Activated naive CD4-positive, alpha-beta T cell treated with anti-CD3 and anti-CD28 coated beads, Interleukin-2, amount 50 U/mL, for 24 hours (primary cell): ENCODE measurements at regions not wholly inside any gene's neighbourhood (a gene's known extent, or its start where the extent isn't known, plus 50 kb on each side); places are given as distances from the start of the nearest gene placed in this dataset.
"Not testable (repeated sequence)": the region's sequence is repeated elsewhere in the genome, so short reads cannot be mapped to it uniquely, and the experiment has no call there.

ENCODE experiments used
- H3K27ac Mint-ChIP-seq: one replicate; pipeline ENCODE4 v1.8.0; 2021; ENCODE audit warnings: mild to moderate bottlenecking, mixed read lengths
- H3K27me3 Mint-ChIP-seq: one replicate; pipeline ENCODE4 v1.8.0; 2021; ENCODE audit warnings: mixed read lengths
- H3K36me3 Mint-ChIP-seq: one replicate; pipeline ENCODE4 v1.8.0; 2021; ENCODE audit warnings: mixed read lengths
- H3K4me1 Mint-ChIP-seq: one replicate; pipeline ENCODE4 v1.8.0; 2021; ENCODE audit warnings: mixed read lengths
- H3K4me3 Mint-ChIP-seq: one replicate; pipeline ENCODE4 v1.8.0; 2021; ENCODE audit warnings: mild to moderate bottlenecking, mixed read lengths
- H3K9me3 Mint-ChIP-seq: one replicate; pipeline ENCODE4 v1.8.0; 2021; ENCODE audit warnings: mixed read lengths

DNA sequence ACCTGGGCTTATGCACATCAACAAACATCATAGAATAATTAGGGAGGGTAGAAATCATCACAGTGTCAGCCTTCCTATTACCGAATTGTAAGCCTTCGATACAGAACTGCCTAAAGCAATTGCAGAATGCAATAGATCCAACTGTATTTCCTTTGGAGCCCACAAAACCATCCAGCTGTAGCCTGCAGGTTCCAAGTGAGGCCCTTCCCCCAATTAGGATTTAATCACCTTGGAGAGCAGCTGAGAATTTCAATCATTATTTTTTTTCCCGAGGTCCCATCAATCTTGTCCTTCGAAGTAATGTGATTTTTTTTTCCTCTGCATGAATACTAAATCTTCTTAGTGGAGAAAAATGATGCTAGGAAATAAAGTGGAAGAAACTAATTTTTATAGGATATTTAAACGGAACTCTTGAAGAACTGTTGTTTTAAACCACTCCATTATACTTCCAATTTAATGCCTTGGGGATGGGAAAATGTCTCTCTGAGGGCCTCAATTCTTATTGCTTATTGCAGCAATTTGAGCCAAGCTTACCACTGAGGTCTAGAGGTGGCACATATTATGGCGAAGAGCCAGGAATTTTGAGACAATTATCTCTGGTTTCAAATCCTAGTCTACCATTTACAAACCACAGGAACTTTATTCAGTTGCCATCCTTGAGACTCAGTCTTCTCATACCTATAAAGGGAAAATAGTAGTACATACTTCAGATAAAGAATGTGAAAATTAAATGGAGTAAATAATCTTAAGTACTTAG lies 953.4 kb upstream of the IGFBP7 start:
- Mint-ChIP-seq H3K4me1 (no peaks in the 10 kb centered on the region), H3K27ac (no peak overlapping the region), H3K4me3 (no peak overlapping the region), H3K27me3 (no peaks in the 10 kb centered on the region), H3K36me3 (no peaks in the 10 kb centered on the region), H3K9me3 (no peaks in the 10 kb centered on the region)

DNA sequence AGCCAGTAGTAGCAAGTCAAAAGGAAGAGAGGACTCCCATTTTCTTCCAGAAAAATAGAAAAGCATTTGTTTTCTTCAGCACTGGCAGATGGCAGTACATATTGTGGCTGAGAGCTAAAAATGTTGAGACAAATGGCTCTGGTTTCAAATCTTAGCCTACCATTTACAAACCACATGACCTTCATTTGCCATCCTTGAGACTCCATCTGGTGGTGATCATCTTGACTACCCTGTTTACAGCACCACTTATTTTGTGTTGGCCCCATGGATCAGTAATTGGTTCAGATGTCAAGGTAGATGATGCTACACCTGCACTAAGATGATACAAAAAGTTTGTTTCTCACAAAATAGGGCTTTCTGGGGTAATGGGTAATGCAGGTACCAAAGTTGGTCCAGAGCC lies 951.8 kb upstream of the IGFBP7 start:
- Mint-ChIP-seq H3K4me1 (no peaks in the 10 kb centered on the region), H3K4me3 (no peak overlapping the region), H3K27me3 (no peaks in the 10 kb centered on the region), H3K36me3 (no peaks in the 10 kb centered on the region), H3K27ac (no peak overlapping the region), H3K9me3 (no peaks in the 10 kb centered on the region)

DNA sequence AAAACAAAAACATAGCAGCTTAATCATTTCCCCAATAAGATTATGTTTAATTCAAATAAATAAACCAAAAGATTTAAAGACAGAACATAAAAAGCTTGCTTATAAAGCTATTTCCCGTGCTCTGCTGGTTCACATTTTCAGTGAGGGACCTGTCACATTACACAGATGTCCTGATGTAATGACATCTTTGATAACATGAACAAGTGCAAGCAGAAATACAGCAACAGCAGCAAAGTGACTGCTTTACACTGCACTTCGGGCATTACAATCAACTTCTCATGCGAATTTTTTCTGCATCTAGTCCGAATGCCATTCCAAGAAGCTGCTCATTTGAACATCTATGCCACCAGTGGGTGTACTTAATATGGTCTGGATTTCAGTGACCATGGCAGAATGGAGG lies 940.3 kb upstream of the IGFBP7 start:
- Mint-ChIP-seq H3K27me3 (no peaks in the 10 kb centered on the region), H3K4me1 (no peaks in the 10 kb centered on the region), H3K27ac (no peak overlapping the region), H3K4me3 (no peak overlapping the region), H3K36me3 (no peaks in the 10 kb centered on the region), H3K9me3 (no peaks in the 10 kb centered on the region)

DNA sequence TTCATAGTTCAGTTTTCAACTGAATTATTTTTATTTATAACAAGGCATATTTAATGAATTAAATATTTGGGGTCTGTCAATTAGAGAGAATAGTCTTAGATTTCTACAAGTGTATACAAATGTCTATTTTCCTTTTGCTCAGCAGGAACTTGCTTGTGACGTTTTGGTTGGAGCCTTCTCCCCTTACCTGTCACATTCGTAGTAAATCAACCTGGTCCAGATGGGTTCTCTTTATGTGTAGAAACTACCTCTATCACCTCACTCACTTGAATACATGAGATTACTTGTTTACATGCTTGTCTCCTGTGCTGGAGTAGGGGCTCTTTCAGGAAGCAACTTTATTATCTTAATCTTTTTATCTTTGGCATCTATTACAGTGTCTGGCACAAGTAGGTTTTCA lies 938.3 kb upstream of the IGFBP7 start:
- no peak overlapping the region for H3K4me3 Mint-ChIP-seq
- peaks cover 6% of the 10 kb centered on the region for H3K9me3 Mint-ChIP-seq
- no peaks in the 10 kb centered on the region for H3K36me3 Mint-ChIP-seq
- no peaks in the 10 kb centered on the region for H3K27me3 Mint-ChIP-seq
- H3K4me1 Mint-ChIP-seq = no peaks in the 10 kb centered on the region
- H3K27ac Mint-ChIP-seq = no peak overlapping the region

DNA sequence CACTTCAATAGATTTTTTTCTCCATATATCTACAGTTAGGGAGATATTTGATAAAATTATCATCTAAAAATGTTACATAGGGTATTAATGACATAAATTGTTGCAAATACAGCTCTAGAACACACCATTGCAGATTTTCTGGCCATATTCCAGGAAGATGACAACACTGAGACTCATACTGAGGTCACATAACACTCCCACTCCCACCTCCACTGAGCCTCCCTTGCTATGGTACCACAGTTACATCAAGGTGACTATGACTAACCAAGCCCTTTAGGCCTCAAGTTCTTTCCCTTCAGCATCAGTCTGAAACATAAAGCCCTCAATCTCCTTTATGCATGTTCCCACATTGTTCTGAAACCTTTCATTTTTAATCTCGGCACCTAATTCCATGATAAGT lies 932.0 kb upstream of the IGFBP7 start:
- no peaks in the 10 kb centered on the region for H3K27me3 Mint-ChIP-seq
- no peaks in the 10 kb centered on the region for H3K4me1 Mint-ChIP-seq
- H3K36me3 Mint-ChIP-seq = no peaks in the 10 kb centered on the region
- H3K27ac Mint-ChIP-seq = no peak overlapping the region
- peaks cover 16% of the 10 kb centered on the region for H3K9me3 Mint-ChIP-seq
- H3K4me3 Mint-ChIP-seq = no peak overlapping the region

DNA sequence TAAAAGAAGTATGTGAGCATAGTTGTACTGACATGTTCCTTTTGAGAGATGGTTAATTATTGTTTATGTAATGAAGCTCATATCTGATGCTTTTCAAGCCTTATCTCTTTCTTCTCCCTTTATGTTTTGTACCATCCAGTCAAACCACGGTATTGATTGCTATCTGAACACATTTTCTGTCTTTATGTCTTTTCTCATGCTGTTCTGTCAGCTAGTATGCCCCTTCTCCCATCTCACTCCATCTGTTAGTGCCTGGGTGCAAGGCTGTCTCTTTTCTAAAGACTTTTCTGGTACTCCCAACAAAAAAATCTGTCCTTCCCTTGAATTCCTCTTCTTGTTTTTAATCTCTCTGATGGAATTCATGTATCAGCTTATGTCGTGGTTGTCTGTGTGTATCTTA lies 883.8 kb upstream of the IGFBP7 start:
- Mint-ChIP-seq H3K27me3 (no peaks in the 10 kb centered on the region), H3K4me1 (no peaks in the 10 kb centered on the region), H3K27ac (no peak overlapping the region), H3K36me3 (no peaks in the 10 kb centered on the region), H3K4me3 (no peak overlapping the region), H3K9me3 (no peaks in the 10 kb centered on the region)

DNA sequence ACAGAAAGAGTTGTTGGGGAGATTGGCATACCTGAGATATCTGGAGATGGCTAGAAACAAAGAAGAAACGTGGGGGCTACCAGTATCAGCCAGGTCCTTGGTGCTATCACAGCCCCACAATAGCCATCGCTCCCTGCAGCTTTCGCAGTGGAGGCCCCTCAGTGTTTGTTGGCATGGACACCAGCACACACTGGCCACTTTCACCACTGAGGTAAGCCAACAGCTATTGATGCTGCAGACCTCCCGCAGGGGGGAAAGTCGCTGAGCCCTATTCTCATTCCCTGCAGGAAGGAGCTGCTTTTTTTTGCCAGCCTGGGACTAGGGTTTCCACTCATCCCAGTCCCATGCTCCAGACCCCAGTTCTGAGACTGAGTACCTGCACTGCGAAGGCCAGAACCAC lies 879.2 kb upstream of the IGFBP7 start:
- Mint-ChIP-seq H3K36me3 (no peaks in the 10 kb centered on the region), H3K4me1 (no peaks in the 10 kb centered on the region), H3K27ac (no peak overlapping the region), H3K27me3 (no peaks in the 10 kb centered on the region), H3K9me3 (no peaks in the 10 kb centered on the region), H3K4me3 (no peak overlapping the region)

DNA sequence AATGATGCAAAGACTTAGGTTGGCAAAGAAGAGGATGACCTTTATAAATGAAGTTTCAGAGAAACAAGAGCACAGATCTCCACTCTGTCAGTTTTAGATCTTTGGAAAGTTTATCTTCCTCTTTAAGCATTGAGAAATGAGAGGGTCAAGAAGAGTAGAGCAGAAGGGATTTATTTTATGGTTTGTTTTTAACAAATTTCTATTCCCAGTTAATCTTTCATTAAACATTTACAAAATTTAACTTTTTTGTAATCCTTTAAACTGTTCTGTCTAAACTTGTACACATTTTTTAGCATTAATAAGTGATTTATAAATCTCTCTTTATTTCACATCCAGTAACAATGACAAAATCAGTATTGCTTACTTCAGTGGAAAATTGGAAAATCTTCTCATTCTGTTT lies 875.0 kb upstream of the IGFBP7 start:
- Mint-ChIP-seq H3K4me3 (no peak overlapping the region), H3K36me3 (no peaks in the 10 kb centered on the region), H3K4me1 (no peaks in the 10 kb centered on the region), H3K27ac (no peak overlapping the region), H3K27me3 (no peaks in the 10 kb centered on the region), H3K9me3 (no peaks in the 10 kb centered on the region)

DNA sequence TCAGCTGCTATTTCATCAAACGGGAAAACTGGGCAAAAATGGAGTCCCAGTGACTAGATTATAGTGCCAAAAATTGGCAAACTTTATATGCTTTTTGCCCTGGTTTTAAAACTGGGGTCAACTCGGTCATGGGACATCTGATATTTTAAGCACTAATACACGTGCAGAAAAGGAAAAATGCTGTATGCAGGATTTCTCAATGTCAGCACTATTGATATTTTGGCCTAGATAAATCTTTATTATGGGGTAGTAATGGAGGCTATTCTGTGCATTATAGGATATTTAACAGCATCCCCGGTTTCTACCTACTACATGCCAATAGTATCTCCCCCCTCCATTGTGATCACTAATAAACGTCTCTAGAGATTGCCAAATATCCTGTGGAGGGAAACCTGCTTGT lies 870.9 kb upstream of the IGFBP7 start:
- H3K9me3 Mint-ChIP-seq = no peaks in the 10 kb centered on the region
- H3K4me3 Mint-ChIP-seq = no peak overlapping the region
- no peaks in the 10 kb centered on the region for H3K36me3 Mint-ChIP-seq
- H3K27ac Mint-ChIP-seq = no peak overlapping the region
- no peaks in the 10 kb centered on the region for H3K4me1 Mint-ChIP-seq
- H3K27me3 Mint-ChIP-seq = no peaks in the 10 kb centered on the region

DNA sequence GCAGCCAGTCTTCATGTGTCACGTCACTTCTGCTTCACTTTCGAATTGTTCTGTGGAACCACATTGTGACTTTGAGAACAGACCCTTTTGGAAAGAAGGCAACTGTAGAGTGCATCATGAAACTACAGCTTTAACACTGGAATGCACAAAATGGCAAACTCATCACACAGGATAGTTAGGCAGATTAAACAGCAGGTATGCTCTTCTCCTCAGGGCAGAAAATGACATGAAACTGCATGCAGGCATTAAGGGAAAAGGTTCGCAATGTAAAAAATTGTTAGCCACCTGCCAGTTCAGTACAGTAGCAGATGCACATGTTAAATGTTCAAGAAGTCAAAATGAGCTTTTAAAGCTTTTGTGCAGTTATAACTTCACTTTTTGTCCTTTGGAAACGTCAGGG lies 864.6 kb upstream of the IGFBP7 start:
- Mint-ChIP-seq H3K27me3 (no peaks in the 10 kb centered on the region), H3K27ac (no peak overlapping the region)

DNA sequence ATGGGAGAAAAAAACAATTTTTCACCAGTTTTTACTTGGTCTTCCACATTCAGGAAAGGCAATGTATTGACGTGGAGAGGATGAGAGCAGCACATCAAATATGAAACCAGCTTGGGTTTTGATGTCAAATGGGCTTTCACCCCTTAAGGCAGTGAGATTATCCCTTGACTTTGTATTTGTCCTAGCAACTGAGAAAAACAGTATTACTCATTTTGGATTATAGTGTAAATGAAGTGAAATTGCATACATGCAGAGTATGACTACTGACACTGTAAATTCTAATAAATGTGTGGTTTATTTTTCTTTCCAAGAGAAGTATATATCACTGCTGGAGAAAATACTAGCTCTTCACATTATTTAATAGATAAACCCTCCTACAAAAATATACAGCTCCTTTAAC lies 863.6 kb upstream of the IGFBP7 start:
- no peak overlapping the region for H3K27ac Mint-ChIP-seq
- H3K4me1 Mint-ChIP-seq = no peaks in the 10 kb centered on the region
- no peak overlapping the region for H3K4me3 Mint-ChIP-seq
- no peaks in the 10 kb centered on the region for H3K9me3 Mint-ChIP-seq
- H3K27me3 Mint-ChIP-seq = no peaks in the 10 kb centered on the region
- H3K36me3 Mint-ChIP-seq = no peaks in the 10 kb centered on the region

More for the DNA sequence above, 864.6 kb upstream of the IGFBP7 start:
- H3K4me3 Mint-ChIP-seq = no peak overlapping the region
- H3K4me1 Mint-ChIP-seq = no peaks in the 10 kb centered on the region
- no peaks in the 10 kb centered on the region for H3K36me3 Mint-ChIP-seq
- no peaks in the 10 kb centered on the region for H3K9me3 Mint-ChIP-seq

DNA sequence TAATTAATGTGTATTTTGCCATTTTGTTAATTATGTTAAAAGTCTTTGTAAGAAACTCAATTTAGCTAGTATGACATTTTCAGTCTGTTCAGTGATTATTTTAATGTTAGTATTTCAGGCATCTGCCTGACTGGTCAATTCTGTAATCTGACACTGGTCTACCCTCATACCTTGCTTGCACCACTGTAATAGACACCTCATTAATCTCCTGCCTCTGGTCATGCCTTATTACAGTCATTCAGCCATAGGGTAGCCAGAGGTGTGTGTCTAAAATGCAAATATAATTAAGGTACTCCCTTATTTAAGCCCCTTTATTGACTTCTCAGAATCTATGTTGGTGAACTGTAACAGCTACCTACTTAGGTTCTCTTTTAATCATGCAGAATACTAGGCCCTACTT lies 861.1 kb upstream of the IGFBP7 start:
- H3K27me3 Mint-ChIP-seq = no peaks in the 10 kb centered on the region
- H3K4me3 Mint-ChIP-seq = no peak overlapping the region
- no peaks in the 10 kb centered on the region for H3K9me3 Mint-ChIP-seq
- H3K27ac Mint-ChIP-seq = no peak overlapping the region
- H3K36me3 Mint-ChIP-seq = no peaks in the 10 kb centered on the region
- H3K4me1 Mint-ChIP-seq = no peaks in the 10 kb centered on the region

DNA sequence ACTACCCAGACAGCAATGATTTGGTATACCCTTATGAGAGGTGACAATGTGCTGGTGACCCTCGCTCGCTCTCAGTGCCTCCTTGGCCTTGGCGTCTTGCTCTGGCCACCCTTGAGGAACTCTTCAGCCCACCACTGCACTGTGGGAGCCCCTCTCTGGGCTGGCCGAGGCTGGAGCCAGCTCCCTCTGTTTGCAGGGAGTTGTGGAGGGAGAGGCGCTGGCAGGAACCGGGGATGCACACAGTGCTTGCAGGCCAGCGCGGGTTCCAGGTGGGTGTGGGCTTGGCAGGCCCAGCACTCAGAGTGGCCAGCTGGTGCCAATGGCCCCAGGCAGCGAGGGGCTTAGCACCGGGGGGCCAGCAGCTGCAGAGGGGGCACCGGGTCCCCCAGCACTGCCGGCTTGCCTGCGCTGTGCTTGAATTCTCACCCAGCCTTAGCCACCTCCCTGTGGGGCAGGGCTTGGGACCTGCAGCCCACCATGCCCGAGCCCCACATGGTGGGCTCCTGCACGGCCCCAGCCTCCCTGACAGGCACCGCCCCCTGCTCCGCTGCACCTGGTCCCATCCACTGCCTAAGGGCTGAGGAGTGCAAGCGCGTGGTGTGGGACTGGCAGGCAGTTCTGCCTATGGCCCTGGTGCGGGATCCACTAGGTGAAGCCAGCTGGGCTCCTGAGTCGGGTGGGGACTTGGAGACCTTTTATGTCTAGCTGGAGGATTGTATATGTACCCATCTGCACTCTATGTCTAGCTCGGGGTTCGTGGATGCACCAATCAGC lies 857.0 kb upstream of the IGFBP7 start:
- no peaks in the 10 kb centered on the region for H3K36me3 Mint-ChIP-seq
- no peak overlapping the region for H3K4me3 Mint-ChIP-seq
- no peaks in the 10 kb centered on the region for H3K4me1 Mint-ChIP-seq
- no peaks in the 10 kb centered on the region for H3K9me3 Mint-ChIP-seq
- H3K27ac Mint-ChIP-seq = no peak overlapping the region
- H3K27me3 Mint-ChIP-seq = no peaks in the 10 kb centered on the region

DNA sequence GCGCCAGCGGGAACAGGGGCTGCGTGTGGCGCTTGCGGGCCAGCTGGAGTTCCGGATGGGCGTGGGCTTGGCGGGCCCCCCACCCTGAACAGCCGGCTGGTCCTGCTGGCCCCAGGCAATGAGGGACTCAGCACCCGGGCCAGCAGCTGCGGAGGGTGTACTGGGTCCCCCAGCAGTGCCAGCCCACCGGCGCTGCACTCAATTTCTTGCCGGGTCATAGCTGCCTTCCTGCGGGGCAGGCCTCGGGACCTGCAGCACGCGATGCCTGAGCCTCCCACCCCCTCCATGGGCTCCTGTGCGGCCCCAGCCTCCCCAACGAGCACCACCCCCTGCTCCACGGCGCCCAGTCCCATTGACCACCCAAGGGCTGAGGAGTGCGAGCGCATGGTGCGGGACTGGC lies 855.2 kb upstream of the IGFBP7 start:
- not testable (repeated sequence) for H3K27me3 Mint-ChIP-seq, H3K9me3 Mint-ChIP-seq, H3K4me1 Mint-ChIP-seq, H3K27ac Mint-ChIP-seq, H3K4me3 Mint-ChIP-seq, H3K36me3 Mint-ChIP-seq

DNA sequence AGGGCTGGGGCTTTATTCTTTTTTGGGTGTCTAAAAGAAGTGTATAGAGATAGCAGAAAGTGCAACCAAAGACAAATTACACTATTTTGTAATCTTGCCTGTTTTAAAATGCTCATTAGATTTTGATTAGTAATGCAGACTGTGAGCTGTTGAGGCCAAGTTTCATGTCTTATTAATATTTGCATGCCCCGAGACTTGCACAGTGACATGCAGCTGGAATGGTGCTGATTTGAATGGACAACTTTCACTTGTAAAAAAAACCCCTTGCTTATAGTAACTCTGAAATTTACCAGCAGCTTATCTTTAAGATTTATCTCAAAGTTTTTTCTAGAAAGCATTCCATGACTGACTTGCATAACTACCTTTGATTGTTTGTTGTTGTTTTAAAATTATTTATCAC lies 835.1 kb upstream of the IGFBP7 start:
- Mint-ChIP-seq H3K27me3 (no peaks in the 10 kb centered on the region), H3K27ac (no peak overlapping the region), H3K36me3 (no peaks in the 10 kb centered on the region), H3K4me1 (no peaks in the 10 kb centered on the region), H3K4me3 (no peak overlapping the region), H3K9me3 (no peaks in the 10 kb centered on the region)

DNA sequence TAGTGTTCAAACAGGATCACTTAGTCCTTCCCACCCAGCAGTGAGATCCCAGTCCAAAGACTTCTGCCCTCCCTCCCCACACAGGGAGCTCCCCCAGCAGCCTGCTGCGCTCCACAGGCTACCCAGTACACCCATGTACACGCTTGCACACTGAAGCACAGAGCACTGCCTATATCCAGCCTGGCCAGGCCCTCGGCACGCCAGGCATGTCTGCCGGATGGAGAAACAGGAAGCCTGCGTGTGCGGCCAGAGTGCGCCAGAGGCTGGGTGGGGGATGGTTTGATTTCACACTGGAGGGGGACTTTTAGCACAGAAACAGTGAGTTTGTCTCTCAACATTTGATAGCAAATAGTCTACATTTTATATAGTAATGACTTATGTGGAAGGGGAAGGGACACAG lies 833.5 kb upstream of the IGFBP7 start:
- H3K9me3 Mint-ChIP-seq = no peaks in the 10 kb centered on the region
- no peak overlapping the region for H3K27ac Mint-ChIP-seq
- H3K27me3 Mint-ChIP-seq = no peaks in the 10 kb centered on the region
- H3K4me1 Mint-ChIP-seq = no peaks in the 10 kb centered on the region
- H3K4me3 Mint-ChIP-seq = no peak overlapping the region
- H3K36me3 Mint-ChIP-seq = no peaks in the 10 kb centered on the region

DNA sequence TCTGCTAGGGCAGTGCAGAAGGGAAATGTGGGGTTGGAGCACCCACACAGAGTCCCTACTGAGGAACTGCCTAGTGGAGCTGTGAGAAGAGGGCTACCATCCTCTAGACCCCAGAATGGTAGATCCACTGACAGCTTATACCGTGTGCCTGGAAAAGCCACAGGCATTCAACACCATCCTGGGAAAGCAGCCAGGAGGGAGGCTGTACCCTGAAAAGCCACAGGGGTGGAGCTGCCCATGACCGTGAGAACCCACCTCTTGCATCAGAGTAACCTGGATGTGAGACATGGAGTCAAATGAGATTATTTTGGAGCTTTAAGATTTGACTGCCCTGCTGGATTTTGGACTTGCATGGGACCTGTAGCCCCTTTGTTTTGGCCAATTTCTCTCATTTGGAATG lies 827.1 kb upstream of the IGFBP7 start:
- not testable (repeated sequence) for H3K4me1 Mint-ChIP-seq, H3K27me3 Mint-ChIP-seq, H3K27ac Mint-ChIP-seq, H3K9me3 Mint-ChIP-seq, H3K4me3 Mint-ChIP-seq, H3K36me3 Mint-ChIP-seq
